T-helper 17 cell (primary cell): ENCODE measurements at regions not wholly inside any gene's neighbourhood (a gene's known extent, or its start where the extent isn't known, plus 50 kb on each side); places are given as distances from the start of the nearest gene placed in this dataset.
A peak's percentile ranks its signal among the peaks of the same experiment; 100 is the strongest.

ENCODE experiments used
- ATAC-seq: fragments of 150-1000 bp; cut with Tn5 transposase; 2 replicates; pipeline ENCODE4 v1.10.0; 2021; ENCODE audit warnings: mild to moderate bottlenecking, moderate library complexity
- DNase-seq, 3 donors: peaks; one replicate each; pipeline versions ENCODE4 v3.0.0 to v3.0.0-alpha.2; 2020 to 2021
- H3K9me3 ChIP-seq: one replicate; pipeline ENCODE4 v1.7.0; 2013; ENCODE audit warnings: low read length, mild to moderate bottlenecking; ENCODE audit not compliant: control insufficient read depth, poor library complexity, severe bottlenecking
- H3K27ac Mint-ChIP-seq: one replicate; pipeline ENCODE4 v1.8.0; 2022; ENCODE audit warnings: mild to moderate bottlenecking, moderate library complexity, mixed read lengths
- H3K27me3 Mint-ChIP-seq: one replicate; pipeline ENCODE4 v1.8.0; 2022; ENCODE audit warnings: mixed read lengths
- H3K36me3 Mint-ChIP-seq: one replicate; pipeline ENCODE4 v1.8.0; 2022; ENCODE audit warnings: low read depth, mixed read lengths
- H3K4me1 Mint-ChIP-seq: one replicate; pipeline ENCODE4 v1.8.0; 2022; ENCODE audit warnings: mild to moderate bottlenecking, mixed read lengths
- H3K4me3 Mint-ChIP-seq: one replicate; pipeline ENCODE4 v1.8.0; 2022; ENCODE audit warnings: mild to moderate bottlenecking, moderate library complexity, mixed read lengths

DNA sequence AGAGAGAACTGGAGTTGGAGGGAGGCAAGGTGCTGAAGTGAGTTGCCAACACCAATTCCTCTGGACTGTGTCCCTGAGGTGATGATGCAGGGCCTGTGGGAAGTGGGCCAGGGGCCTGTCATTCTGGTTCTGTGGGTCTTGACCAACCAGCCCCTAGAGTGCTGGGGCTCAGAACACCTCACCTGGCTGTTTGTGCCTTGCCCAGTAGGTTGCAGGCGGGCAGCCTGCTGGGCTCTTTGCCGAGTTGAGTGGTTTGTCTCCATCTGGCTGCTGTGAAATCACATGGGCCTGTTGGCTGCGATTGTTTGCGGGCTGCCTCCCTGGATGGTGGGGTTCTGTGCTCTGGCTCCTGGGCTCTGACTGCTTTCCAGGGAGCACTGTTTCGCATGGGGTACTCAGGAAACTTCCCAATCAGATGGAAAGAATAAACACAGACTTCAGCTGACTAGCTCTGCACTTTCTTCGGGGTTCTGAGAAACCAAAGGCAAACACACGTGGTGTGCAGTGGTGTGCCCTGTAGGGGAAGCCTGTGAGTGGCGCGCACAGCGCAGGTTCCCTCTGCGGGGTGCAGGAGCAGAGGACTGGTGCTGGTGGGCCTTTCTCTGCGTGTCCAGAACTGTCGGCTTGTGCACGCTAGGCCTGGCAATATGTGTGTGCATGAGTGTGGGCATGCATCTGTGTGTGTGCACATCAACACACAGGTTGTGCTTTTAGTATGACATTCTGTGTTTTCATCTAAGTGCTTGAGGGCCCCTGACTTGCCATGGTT lies 95.1 kb downstream of the RHOU start:
- DNase-seq: no peak
- ATAC-seq: no peak
- no peak overlapping the region for H3K27ac Mint-ChIP-seq
- no peaks in the 10 kb centered on the region for H3K36me3 Mint-ChIP-seq
- H3K4me1 Mint-ChIP-seq: peaks cover 11% of the 10 kb centered on the region
- H3K27me3 Mint-ChIP-seq: peaks cover 10% of the 10 kb centered on the region
- no peaks in the 10 kb centered on the region for H3K9me3 ChIP-seq
- H3K4me3 Mint-ChIP-seq: no peak overlapping the region

DNA sequence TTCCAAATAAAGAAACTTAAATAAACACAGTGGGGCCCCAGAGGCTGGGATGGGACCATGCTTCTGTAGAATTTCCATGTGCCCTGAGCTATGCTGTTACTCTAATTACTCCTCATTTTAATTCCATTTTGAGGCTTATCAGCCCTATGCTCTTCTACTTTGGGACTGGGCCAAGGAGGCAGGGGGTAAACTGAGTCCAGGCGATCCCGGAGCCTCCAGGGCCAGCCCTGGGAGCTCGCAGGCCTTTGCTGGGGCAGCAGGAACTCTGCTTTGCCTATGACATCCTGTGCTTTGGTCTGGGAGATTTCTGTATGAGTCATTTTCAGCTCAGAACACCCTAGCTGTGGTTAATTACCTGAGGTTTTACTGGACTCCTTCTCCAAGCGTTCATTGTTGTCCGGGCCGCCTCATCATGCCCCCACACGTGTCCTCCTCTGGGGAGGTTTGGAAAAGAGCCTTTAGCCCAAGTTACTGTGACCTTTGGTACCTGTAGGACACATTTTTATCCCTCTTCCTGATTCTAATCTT lies 95.7 kb downstream of the RHOU start:
- H3K27ac Mint-ChIP-seq: peak overlapping the region; percentile 54
- peaks cover 11% of the 10 kb centered on the region for H3K4me1 Mint-ChIP-seq
- DNase-seq (no peak), ATAC-seq (peak; percentile 41)
- no peaks in the 10 kb centered on the region for H3K36me3 Mint-ChIP-seq
- H3K4me3 Mint-ChIP-seq: no peak overlapping the region
- H3K9me3 ChIP-seq: no peaks in the 10 kb centered on the region
- H3K27me3 Mint-ChIP-seq: peaks cover 13% of the 10 kb centered on the region

DNA sequence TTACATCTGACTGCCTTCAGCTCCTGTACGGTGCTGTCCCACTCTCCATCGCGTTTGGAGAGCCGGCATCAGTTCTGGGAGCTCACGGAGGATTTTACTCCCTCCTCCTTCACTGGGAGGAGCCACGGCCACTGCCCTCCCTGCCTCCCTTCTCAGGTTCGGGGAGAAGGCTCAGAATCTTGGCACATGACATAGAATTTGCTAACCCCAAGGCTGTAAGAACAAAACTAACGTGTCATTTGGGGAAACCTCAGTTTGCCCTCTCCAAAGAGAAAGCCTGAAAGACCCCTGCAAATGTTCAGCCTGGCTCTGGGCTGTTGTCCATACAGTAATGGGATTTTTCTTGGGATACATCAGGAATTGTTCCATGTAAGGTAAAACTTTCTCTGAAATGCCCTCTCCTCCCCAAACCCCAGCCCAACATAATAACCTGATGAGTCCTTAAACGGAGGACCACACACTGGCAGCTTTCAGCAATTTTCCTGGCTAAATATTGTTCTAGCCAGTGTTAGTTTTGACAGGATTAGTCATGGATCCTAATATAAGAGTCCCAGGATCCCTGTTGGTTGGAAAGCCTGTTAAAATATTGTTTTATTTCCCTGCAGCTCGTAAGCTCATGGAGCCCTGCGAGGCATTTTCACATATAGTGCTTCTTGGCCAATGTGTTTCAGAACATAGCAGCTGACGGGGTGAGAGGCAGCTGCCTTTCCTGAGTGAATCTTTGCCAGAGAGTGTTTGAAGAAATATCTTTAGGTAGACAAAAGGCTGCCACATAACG lies 98.8 kb downstream of the RHOU start:
- Mint-ChIP-seq H3K27me3 (peaks cover 21% of the 10 kb centered on the region), H3K4me1 (peaks cover 4% of the 10 kb centered on the region), H3K36me3 (no peaks in the 10 kb centered on the region), H3K27ac (no peak overlapping the region), H3K4me3 (no peak overlapping the region)
- DNase-seq: no peak
- no peaks in the 10 kb centered on the region for H3K9me3 ChIP-seq
- ATAC-seq: no peak

DNA sequence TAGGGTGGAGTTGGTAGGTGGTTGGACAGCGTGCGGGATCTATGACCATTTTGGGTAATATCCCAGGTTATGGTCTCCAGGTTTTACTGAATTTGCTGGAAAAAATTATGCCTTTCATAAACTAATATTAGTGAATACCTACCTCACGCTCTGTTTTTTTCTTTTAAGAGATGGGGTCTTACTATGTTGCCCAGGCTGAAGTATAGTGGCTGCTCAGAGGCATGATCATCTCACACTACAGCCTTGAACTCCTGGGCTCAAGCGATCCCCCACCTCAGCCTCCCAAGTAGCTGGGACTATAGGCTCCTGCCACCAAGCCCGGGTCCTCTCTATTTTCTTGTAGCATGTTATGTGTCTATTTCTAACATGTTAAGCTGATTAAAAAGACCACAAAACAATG lies 100.2 kb downstream of the RHOU start:
- no peaks in the 10 kb centered on the region for H3K36me3 Mint-ChIP-seq
- no peak overlapping the region for H3K27ac Mint-ChIP-seq
- ATAC-seq: no peak
- DNase-seq: no peak
- H3K4me3 Mint-ChIP-seq: no peak overlapping the region
- H3K27me3 Mint-ChIP-seq: peaks cover 21% of the 10 kb centered on the region
- no peaks in the 10 kb centered on the region for H3K9me3 ChIP-seq
- H3K4me1 Mint-ChIP-seq: peaks cover 4% of the 10 kb centered on the region

DNA sequence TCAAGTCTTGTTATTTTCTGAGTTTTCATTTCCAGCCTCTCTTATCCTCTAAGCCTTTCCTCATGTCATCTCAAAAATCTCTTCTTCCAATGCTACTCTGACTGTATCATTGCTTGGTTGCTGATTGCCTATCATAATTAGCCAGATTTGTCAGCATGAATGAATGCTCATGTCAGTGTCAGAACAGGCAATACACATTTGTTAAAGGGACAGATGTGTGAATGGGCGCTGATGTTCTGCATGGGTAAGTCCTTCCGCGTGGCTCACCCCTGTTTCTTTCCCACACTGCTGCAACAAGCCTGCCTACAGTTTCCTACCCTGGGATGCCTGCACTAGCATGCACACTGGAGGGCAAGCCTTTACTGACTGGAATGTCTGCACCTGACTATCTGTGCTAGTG lies 100.6 kb downstream of the RHOU start:
- no peak overlapping the region for H3K4me3 Mint-ChIP-seq
- no peak for DNase-seq
- H3K27ac Mint-ChIP-seq: no peak overlapping the region
- no peaks in the 10 kb centered on the region for H3K36me3 Mint-ChIP-seq
- no peaks in the 10 kb centered on the region for H3K9me3 ChIP-seq
- no peak for ATAC-seq
- H3K27me3 Mint-ChIP-seq: peaks cover 21% of the 10 kb centered on the region
- H3K4me1 Mint-ChIP-seq: peaks cover 4% of the 10 kb centered on the region

DNA sequence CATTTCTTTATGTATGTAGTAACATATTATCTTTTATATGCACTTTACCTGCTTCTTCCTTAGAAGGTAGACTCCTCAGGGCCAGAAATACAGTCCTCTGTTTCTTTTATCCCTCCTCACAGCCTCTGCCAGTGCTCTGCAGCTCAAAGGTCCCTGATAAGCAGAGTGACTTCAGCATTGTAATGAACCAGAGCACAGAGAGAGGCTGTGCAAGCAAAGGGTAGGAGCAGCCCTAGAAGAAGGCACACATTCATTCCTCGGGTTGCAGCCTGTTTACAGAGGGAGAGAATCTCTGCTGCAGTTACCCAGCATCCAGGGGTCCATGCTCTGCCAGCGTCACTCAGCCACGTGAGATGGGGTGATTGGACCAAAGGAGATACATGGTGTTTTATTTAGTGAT lies 101.1 kb downstream of the RHOU start:
- no peaks in the 10 kb centered on the region for H3K4me1 Mint-ChIP-seq
- H3K27me3 Mint-ChIP-seq: peaks cover 21% of the 10 kb centered on the region
- H3K36me3 Mint-ChIP-seq: no peaks in the 10 kb centered on the region
- no peak for ATAC-seq
- no peak overlapping the region for H3K4me3 Mint-ChIP-seq
- DNase-seq: no peak
- H3K9me3 ChIP-seq: no peaks in the 10 kb centered on the region
- H3K27ac Mint-ChIP-seq: no peak overlapping the region

DNA sequence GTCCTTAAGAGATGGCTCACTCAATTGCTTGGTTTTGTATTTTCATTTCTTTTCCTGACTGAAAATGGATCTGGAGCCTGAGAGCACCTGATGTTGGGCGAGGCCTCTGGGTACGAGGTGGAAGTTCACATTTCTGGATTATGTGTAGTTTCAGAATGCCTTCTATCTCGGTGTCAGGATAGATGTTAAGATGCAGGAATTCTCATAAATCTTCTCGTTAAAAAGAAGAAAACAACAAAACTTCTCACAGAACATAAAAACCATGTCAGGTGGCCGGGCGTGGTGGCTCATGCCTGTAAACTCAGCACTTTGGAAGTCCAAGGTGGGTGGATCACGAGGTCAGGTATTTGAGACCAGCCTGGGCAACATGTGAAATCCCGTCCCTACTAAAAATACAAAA lies 101.8 kb downstream of the RHOU start:
- no peak for ATAC-seq
- peaks cover 21% of the 10 kb centered on the region for H3K27me3 Mint-ChIP-seq
- H3K4me3 Mint-ChIP-seq: no peak overlapping the region
- H3K36me3 Mint-ChIP-seq: no peaks in the 10 kb centered on the region
- no peak for DNase-seq
- H3K27ac Mint-ChIP-seq: no peak overlapping the region
- no peaks in the 10 kb centered on the region for H3K9me3 ChIP-seq
- H3K4me1 Mint-ChIP-seq: no peaks in the 10 kb centered on the region

DNA sequence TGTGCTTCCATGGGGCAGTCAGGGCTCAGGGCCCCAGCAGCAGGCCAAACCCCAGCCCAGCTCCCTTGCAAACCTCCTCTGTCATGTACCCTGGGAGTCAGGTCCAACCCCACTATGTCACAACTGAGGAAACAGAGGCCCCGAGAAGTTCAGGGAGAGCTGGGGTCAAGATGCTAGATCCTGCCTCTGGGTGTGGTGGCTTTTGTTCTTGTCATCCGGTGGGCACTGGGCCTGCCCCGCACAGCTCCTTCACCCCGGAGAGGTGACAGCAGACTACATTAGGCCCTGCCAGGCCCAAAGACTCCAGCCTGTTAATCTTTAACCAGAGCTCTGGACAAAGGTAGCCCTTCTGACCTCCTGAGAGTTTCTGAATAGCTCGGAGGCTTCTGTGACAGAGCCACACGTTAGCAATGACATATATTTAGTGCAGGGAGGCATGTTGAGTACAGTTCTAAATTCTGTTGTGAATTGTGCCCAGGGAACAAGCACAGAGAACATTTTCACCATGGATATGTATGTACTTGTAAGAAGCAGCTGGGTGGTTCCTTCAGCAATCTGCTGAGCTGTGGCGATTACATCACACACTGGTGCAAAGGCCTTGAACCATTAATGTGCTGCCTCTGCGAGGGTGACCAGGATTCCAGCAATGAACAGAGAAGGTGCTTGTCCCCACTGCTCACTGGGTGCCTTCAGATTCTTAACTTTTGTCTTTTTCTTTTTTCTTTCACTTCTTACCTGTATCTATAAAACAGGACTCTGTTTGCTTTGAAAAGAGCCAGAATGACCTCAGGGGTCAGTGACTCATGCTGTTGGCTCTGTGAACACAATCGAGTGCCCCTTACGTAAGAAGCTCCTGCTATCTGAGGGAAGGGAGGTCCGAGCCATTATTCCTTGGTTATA lies 102.8 kb downstream of the RHOU start:
- H3K4me3 Mint-ChIP-seq: no peak overlapping the region
- no peak for DNase-seq
- H3K27ac Mint-ChIP-seq: no peak overlapping the region
- ATAC-seq: no peak
- H3K36me3 Mint-ChIP-seq: no peaks in the 10 kb centered on the region
- H3K4me1 Mint-ChIP-seq: no peaks in the 10 kb centered on the region
- no peaks in the 10 kb centered on the region for H3K9me3 ChIP-seq
- H3K27me3 Mint-ChIP-seq: peaks cover 21% of the 10 kb centered on the region

DNA sequence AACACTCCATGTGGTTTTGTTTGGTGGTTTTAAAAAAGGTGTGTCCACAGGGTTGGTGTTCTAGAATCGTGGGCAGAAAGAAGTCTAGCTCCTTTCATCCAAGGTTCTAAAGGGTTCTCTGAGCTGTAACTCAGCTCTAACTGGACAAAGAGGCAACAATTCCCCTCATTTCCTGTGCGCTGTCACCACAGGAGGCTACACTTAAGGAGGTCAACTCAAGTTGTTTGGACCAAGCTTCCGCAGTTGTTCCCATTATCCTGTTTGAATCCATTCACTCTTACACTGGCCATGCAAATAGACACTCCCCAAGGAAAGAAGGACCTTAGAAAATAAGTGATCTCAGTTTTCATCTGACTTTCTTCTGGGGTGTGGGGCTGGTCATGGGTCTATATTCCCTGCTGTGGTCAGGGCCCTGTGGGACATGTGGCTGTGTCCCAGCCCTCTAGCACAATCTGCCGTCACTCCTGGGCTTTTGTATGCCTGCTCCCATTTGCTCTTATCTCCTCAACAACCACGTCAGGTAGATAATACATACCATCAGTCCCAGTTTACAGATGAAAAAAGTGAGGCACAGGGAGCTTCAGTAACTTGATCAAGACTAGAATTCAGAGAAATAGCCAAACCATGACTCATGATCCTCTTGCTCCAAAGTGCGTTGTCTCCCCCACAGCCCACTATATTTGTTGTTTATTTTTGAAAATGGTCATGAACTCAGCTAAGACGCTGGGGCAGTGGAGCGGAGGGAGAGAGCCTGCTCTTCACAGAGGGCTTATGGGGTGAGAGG lies 103.6 kb downstream of the RHOU start:
- H3K4me1 Mint-ChIP-seq: no peaks in the 10 kb centered on the region
- no peak overlapping the region for H3K27ac Mint-ChIP-seq
- peaks cover 21% of the 10 kb centered on the region for H3K27me3 Mint-ChIP-seq

DNA sequence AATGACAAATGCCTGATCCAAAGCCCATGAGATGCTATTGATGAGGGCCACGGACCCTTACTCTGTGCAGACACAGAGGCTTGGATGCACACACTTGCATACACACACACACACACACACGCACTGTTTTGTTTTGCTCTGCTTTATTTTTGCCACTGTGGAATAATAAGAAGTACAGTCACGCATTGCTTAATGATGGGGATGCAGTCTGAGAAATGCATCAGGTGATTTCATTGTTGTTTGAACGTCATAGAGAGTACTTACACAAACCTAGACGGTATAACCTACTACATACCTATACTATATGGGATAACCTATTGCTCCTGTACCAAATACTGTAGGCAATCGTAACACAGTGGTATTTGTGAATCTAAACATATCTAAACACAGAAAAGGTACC lies 104.4 kb downstream of the RHOU start:
- ATAC-seq (no peak), DNase-seq (no peak)
- no peaks in the 10 kb centered on the region for H3K9me3 ChIP-seq
- Mint-ChIP-seq H3K27ac (no peak overlapping the region), H3K4me1 (no peaks in the 10 kb centered on the region), H3K27me3 (peaks cover 19% of the 10 kb centered on the region), H3K4me3 (no peak overlapping the region), H3K36me3 (no peaks in the 10 kb centered on the region)

More for the DNA sequence above, 103.6 kb downstream of the RHOU start:
- H3K4me3 Mint-ChIP-seq: no peak overlapping the region
- no peak for ATAC-seq
- no peak for DNase-seq
- no peaks in the 10 kb centered on the region for H3K9me3 ChIP-seq
- no peaks in the 10 kb centered on the region for H3K36me3 Mint-ChIP-seq

DNA sequence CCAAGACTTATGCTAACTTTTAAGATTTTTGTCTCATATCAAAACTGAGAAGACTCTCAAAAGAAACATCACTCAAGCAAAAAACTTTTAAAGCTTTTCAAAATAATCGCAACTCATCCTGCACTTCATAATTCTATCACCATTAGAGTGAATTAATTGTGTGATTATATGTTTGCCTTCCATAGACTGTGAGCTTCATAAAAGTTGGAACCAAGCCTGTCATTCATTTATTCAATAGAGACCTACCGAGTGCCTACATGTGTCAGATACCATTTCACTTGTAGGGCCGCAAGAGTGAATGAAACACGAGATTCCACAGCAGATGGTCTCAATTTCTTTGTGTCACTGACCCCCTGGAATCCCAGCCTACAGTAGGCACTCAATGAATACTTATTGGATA lies 106.4 kb downstream of the RHOU start:
- Mint-ChIP-seq H3K4me3 (no peak overlapping the region), H3K27ac (no peak overlapping the region), H3K4me1 (no peaks in the 10 kb centered on the region), H3K27me3 (peaks cover 2% of the 10 kb centered on the region), H3K36me3 (no peaks in the 10 kb centered on the region)
- no peak for DNase-seq
- ATAC-seq: no peak
- no peaks in the 10 kb centered on the region for H3K9me3 ChIP-seq

DNA sequence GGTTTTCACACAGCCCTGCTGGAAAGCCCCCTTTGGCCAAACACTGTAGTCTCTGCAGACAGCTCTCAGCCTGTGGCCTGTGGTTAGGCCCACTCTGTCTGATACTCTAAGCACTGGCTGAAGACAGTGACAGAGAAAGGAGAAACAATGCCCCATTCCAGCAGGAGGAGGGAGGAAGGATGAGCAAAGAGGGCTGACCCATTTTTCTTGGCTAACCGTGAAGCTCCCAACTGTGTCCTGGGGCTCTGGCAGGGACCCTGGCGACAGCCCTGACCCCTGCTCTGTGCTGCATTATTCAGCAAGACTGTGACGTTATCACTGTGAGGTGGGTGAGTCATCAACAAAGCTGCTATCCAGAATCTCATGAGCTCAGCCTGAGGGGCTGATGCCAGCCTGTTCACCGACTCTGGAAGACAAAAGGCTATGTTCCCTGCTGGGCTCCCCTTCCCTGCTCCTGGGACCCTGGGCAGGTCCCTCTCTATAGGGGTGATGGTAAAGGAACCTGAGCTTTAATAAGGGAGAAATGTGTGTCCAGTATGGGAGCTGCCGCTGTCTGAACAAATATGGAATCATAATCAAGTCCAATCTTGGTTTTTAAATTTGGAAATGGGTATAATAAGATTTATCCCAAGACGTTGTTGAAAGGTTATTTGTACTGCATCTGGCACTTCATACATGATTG lies 107.0 kb downstream of the RHOU start:
- no peaks in the 10 kb centered on the region for H3K36me3 Mint-ChIP-seq
- H3K9me3 ChIP-seq: no peaks in the 10 kb centered on the region
- no peak overlapping the region for H3K27ac Mint-ChIP-seq
- H3K4me1 Mint-ChIP-seq: peaks cover 3% of the 10 kb centered on the region
- no peak for DNase-seq
- no peak overlapping the region for H3K4me3 Mint-ChIP-seq
- no peak for ATAC-seq
- H3K27me3 Mint-ChIP-seq: no peaks in the 10 kb centered on the region
